Heart left ventricle (tissue), 13 donors: ENCODE measurements at regions not wholly inside any gene's neighbourhood (a gene's known extent, or its start where the extent isn't known, plus 50 kb on each side); places are given as distances from the start of the nearest gene placed in this dataset.

ENCODE experiments used
- POLR2A ChIP-seq, 2 donors: fragments of 450-650 bp; IDR thresholded peaks; one replicate each; pipeline ENCODE4 v1.6.1; 2017; ENCODE audit warnings: antibody characterized with exemption in 2 of 2, mild to moderate bottlenecking in 2 of 2, moderate library complexity in 2 of 2
- TF ChIP-seq, protein P1 (sequence below), 12 donors: fragments of 200-600 bp; sonication (generic) in 4 of 12; IDR thresholded peaks; one replicate each; pipeline versions ENCODE4 v1.5.0 to v1.8.0; 2018 to 2022; ENCODE audit warnings: antibody characterized with exemption in 12 of 12, mild to moderate bottlenecking in 5 of 12
- donor health status: ischemic (EF 13 %, LVEDD 7.1; RV severe dilation, severe dysfunction).
- donor health status: DM: no; HTN: yes; CAD: no.
- donor health status: DM: no; HTN: no; CAD: no.
- donor health status: ischemic (EF 25% LVEDD 6.9; RV normal size, moderate dysfunction).
- donor health status: ischemic (EF 25% LVEDD 5.7; RV mildly dilated, moderate dysfunction).
- donor health status: ischemic (EF 35%, LVEDD 5.7; RV mildly dilated, moderate dysfunction).
- donor health status: nonischemic (EF 11% LVEDD 7.7; RV severe dilation, severe dysfunction).
- donor health status: DM: yes; HTN: yes; CAD: no.
- donor health status: PGD.
- donor health status: ischemic (EF 29% LVEDD 5.4; RV normal size, mild dysfunction).
- donor health status: nonischemic (EF 23%, LVEDD 6.1; RV moderate dilation, normal function).

GRCh38 chr5:28958581-28958980 lies 1920.2 kb upstream of the CDH9 start:
- TF ChIP-seq, protein P1, sequence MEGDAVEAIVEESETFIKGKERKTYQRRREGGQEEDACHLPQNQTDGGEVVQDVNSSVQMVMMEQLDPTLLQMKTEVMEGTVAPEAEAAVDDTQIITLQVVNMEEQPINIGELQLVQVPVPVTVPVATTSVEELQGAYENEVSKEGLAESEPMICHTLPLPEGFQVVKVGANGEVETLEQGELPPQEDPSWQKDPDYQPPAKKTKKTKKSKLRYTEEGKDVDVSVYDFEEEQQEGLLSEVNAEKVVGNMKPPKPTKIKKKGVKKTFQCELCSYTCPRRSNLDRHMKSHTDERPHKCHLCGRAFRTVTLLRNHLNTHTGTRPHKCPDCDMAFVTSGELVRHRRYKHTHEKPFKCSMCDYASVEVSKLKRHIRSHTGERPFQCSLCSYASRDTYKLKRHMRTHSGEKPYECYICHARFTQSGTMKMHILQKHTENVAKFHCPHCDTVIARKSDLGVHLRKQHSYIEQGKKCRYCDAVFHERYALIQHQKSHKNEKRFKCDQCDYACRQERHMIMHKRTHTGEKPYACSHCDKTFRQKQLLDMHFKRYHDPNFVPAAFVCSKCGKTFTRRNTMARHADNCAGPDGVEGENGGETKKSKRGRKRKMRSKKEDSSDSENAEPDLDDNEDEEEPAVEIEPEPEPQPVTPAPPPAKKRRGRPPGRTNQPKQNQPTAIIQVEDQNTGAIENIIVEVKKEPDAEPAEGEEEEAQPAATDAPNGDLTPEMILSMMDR (IDR thresholded peaks at IDR 0.05), result no peak
- TF ChIP-seq POLR2A (IDR thresholded peaks at IDR 0.05), result no peak
